HG03571 (cell line): ENCODE measurements at regions not wholly inside any gene's neighbourhood (a gene's known extent, or its start where the extent isn't known, plus 50 kb on each side); places are given as distances from the start of the nearest gene placed in this dataset.

Experiments used
- ATAC-seq: cut with Tn5 transposase; IDR thresholded peaks from one replicate; pipeline ENCODE4 v1.9.1; 2021; ENCODE audit not compliant: unreplicated experiment

DNA sequence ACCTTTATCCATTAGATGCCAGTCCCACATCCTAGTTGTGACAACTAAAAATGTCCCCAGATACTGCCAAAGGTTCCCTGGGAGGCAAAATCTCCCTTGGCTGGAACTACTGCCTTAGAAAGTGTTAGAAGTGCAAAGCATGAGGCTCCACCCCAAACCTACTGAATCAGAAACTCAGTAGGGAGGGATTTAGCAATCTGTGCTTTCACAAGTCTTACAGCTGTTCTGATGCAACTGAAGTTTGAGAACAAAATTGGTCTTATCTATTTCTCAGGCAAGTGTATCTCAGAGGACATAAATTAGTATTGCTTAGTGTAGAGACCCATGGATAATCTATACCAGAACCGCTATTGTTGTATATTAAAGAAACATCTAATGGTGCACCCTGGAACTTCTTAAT lies 70.2 kb downstream of the CLDN1 start:
- ATAC-seq: no peak

- ATAC-seq: no peak
These were observed 72.8 kb downstream of the CLDN1 start for GRCh38 chr3:190249414-190249813.

GRCh38 chr3:190242147-190242546 lies 80.1 kb downstream of the CLDN1 start:
- ATAC-seq: no peak

DNA sequence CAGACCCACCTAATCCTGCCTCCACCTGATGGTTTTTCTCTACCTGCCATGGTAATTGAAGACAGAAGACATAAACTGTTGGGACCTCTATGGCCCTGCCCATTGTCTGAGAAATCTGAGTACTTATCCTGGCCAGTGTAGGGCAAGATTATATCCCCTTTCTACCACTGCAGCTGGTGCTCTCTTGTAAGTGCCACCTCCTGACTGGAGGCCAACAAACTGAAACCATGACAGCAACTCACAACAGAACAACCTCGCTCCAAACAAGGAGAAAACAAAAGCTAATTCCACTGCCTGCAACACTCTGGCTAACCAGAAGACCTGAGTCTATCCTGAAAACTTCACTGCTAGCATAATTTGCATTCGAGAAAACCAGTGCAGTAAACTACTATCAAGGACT lies 82.9 kb downstream of the CLDN1 start:
- ATAC-seq: no peak

- no peak for ATAC-seq
These were observed 83.4 kb downstream of the CLDN1 start for GRCh38 chr3:190238871-190239270.

DNA sequence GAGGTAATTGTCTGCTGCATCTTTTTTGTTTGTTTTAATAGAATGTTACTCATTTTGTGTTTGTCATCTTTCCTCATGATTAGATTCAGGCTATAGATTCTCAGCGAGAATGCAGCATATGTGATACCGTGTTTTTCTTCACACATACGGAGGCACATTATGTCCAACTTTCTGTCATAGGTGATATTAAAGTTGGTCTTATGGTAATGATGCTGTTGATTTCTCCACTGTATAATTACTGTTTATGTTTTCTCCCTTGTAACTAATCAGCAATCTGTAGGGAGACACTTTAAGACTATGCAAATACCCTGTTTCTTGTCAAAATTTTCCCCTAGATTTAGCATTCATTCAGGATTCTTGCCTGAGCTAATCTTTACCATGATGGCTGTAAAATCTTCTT lies 87.6 kb downstream of the CLDN1 start:
- no peak for ATAC-seq

- no peak for ATAC-seq
These were observed 92.4 kb downstream of the CLDN1 start for GRCh38 chr3:190229632-190230424.

GRCh38 chr3:190227064-190227463 lies 95.2 kb downstream of the CLDN1 start:
- no peak for ATAC-seq

GRCh38 chr3:190224863-190225692 lies 97.2 kb downstream of the CLDN1 start:
- no peak for ATAC-seq

GRCh38 chr3:190224456-190224855 lies 97.8 kb downstream of the CLDN1 start:
- ATAC-seq: no peak

GRCh38 chr3:190222916-190223315 lies 99.3 kb downstream of the CLDN1 start:
- no peak for ATAC-seq

DNA sequence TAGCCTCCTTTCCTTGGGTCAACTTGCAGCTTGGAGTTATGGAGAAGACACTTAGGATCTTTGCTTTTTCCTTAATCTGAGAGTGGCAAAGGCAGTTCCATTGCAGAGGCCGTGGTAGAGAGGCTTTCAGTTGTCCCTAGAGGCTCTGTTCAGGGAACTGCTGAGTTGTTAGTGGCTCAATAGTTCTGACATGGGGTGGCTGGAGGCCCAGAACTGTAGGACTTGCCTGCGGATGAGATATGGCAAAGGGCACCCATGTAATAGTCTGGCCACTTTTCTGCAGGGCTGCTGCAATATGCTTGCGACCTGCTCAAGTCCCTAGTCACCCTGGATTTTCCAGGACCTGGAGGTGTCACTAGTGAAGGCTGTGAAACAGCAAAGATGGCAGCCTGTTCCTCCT lies 99.9 kb downstream of the CLDN1 start:
- no peak for ATAC-seq

- ATAC-seq: no peak
These were observed 99.7 kb upstream of the P3H2 start for GRCh38 chr3:190220362-190220761.

- ATAC-seq: no peak
These were observed 96.4 kb upstream of the P3H2 start for GRCh38 chr3:190217081-190217480.

- ATAC-seq: no peak
These were observed 93.0 kb upstream of the P3H2 start for GRCh38 chr3:190213727-190214126.

DNA sequence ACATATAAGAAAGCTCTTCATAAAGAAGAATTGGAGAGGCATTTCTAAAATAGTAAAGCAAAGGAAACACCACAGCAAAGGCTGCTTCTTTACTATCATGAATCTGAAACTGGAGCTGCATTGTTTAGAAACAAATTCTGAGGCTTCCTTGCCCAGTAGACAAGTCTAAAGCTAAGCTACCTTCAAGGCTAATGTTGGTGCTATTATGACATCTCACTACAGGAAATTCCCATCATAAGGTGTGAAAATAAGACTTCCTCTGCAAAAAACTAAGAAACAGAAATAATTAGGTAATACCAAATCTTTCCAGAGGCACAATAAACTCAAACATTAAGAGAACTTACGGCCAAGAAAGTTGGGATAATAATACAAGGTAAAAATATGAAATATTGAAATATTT lies 89.9 kb upstream of the P3H2 start:
- ATAC-seq: no peak

DNA sequence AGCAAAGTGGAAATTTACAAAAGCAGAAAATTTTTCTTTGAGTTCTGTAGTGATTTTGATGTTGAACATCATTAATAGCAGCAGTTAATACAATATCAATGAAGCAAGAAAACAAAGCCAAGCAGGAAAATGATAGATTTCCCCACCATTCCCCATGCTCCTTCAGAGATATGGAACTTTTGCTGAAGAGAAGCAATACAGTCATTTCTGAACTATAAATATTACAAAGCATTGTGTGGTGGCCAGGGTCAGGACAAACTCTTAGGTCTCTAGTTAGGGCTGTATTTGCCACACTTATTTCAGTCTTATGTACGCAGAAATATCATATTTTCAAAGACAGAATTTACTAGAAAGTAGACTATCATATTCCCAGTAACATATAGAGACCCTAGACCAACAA lies 88.8 kb upstream of the P3H2 start:
- no peak for ATAC-seq

- ATAC-seq: no peak
These were observed 87.5 kb upstream of the P3H2 start for GRCh38 chr3:190208196-190208595.

DNA sequence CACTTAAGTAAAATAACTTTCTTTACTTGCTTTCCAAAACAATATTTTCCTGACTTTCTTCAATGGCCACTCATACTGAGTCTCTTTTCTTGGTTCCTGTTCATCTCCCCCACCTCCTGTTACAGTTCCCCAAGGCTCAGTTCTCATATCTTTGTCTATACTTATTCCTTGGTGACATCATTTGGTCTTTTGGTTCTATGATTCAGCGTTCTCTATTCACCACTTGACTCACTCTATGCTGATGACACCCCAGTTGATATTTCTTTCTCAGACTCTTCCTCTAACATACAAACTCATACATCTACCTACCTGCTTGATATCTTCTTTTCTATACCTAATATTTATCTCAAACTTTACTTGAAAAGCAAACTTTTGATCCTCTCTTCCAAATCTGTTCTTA lies 85.0 kb upstream of the P3H2 start:
- peak; percentile 53 for ATAC-seq

DNA sequence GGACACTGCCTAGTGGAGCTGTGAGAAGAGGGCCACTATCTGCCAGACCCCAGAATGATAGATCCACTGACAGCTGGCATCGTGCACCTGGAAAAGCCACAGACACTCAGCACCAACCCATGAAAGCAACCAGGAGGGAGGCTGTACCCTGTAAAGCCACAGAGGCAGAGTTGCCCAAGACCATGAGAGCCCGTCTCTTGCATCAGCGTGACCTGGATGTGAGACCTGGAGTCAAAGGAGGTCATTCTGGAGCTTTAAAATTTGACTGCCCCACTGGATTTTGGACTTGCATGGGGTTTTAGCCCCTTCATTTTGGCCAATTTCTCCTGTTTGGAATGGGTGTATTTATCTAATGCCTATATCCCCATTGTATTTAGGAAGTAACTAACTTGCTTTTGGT lies 83.5 kb upstream of the P3H2 start:
- ATAC-seq: no peak

GRCh38 chr3:190197346-190197763 lies 76.7 kb upstream of the P3H2 start:
- ATAC-seq: no peak

GRCh38 chr3:190194506-190194905 lies 73.8 kb upstream of the P3H2 start:
- ATAC-seq: no peak
